ENCODE measurements at regions not wholly inside any gene's neighbourhood (a gene's known extent, or its start where the extent isn't known, plus 50 kb on each side); places are given as distances from the start of the nearest gene placed in this dataset.

GRCh38 chr20:40319741-40320516 lies 369.1 kb downstream of the MAFB start:
- Histone ChIP-seq H3K4me1 (ENCODE audit: insufficient read depth, low read length) (peaks cover 16% of the 10 kb centered on the region), H3K4me3 (ENCODE audit: low read length) (no peak overlapping the region), H3K27me3 (ENCODE audit: insufficient read depth, low read length) (no peaks in the 10 kb centered on the region), H3K27ac (ENCODE audit: low read depth, low read length) (no peak overlapping the region), H3K9ac (ENCODE audit: low read depth, low read length) (no peak overlapping the region), H3K36me3 (ENCODE audit: insufficient read depth, low read length) (no peaks in the 10 kb centered on the region), H3K9me3 (ENCODE audit: insufficient read depth, low read depth, low read length) (no peaks in the 10 kb centered on the region)
- WGBS = 93% methylated on average over 11 of the region's 15 CpGs

GRCh38 chr20:40319056-40319455 lies 370.0 kb downstream of the MAFB start:
- Histone ChIP-seq H3K27ac (ENCODE audit: low read depth, low read length) (no peak overlapping the region), H3K36me3 (ENCODE audit: insufficient read depth, low read length) (no peaks in the 10 kb centered on the region), H3K4me1 (ENCODE audit: insufficient read depth, low read length) (peaks cover 16% of the 10 kb centered on the region), H3K9ac (ENCODE audit: low read depth, low read length) (no peak overlapping the region), H3K9me3 (ENCODE audit: insufficient read depth, low read depth, low read length) (no peaks in the 10 kb centered on the region), H3K4me3 (ENCODE audit: low read length) (no peak overlapping the region), H3K27me3 (ENCODE audit: insufficient read depth, low read length) (no peaks in the 10 kb centered on the region)
- 98% methylated on average over 3 of the region's 3 CpGs for WGBS

GRCh38 chr20:40317156-40317790 lies 371.8 kb downstream of the MAFB start:
- no peak overlapping the region for H3K27ac ChIP-seq (ENCODE audit: low read depth, low read length)
- 83% methylated on average over 4 of the region's 5 CpGs for WGBS
- H3K9ac ChIP-seq (ENCODE audit: low read depth, low read length) = no peak overlapping the region
- H3K4me3 ChIP-seq (ENCODE audit: low read length) = no peak overlapping the region
- no peaks in the 10 kb centered on the region for H3K9me3 ChIP-seq (ENCODE audit: insufficient read depth, low read depth, low read length)
- peaks cover 6% of the 10 kb centered on the region; the same call in 1 of the 2 replicates for H3K4me1 ChIP-seq (ENCODE audit: insufficient read depth, low read length)
- H3K27me3 ChIP-seq (ENCODE audit: insufficient read depth, low read length) = no peaks in the 10 kb centered on the region
- H3K36me3 ChIP-seq (ENCODE audit: insufficient read depth, low read length) = no peaks in the 10 kb centered on the region

GRCh38 chr20:40314278-40314677 lies 374.8 kb downstream of the MAFB start:
- H3K36me3 ChIP-seq (ENCODE audit: insufficient read depth, low read length) = no peaks in the 10 kb centered on the region
- 94% methylated on average over 1 of the region's 1 CpG for WGBS
- H3K4me3 ChIP-seq (ENCODE audit: low read length) = no peak overlapping the region
- no peaks in the 10 kb centered on the region for H3K27me3 ChIP-seq (ENCODE audit: insufficient read depth, low read length)
- no peak overlapping the region for H3K9ac ChIP-seq (ENCODE audit: low read depth, low read length)
- no peaks in the 10 kb centered on the region for H3K9me3 ChIP-seq (ENCODE audit: insufficient read depth, low read depth, low read length)
- H3K4me1 ChIP-seq (ENCODE audit: insufficient read depth, low read length) = peaks cover 8% of the 10 kb centered on the region; the same call in 1 of the 2 replicates
- H3K27ac ChIP-seq (ENCODE audit: low read depth, low read length) = no peak overlapping the region

GRCh38 chr20:40313730-40314129 lies 375.3 kb downstream of the MAFB start:
- Histone ChIP-seq H3K9me3 (ENCODE audit: insufficient read depth, low read depth, low read length) (no peaks in the 10 kb centered on the region), H3K27ac (ENCODE audit: low read depth, low read length) (no peak overlapping the region), H3K4me1 (ENCODE audit: insufficient read depth, low read length) (peaks cover 8% of the 10 kb centered on the region; the same call in 1 of the 2 replicates), H3K9ac (ENCODE audit: low read depth, low read length) (no peak overlapping the region), H3K27me3 (ENCODE audit: insufficient read depth, low read length) (no peaks in the 10 kb centered on the region), H3K4me3 (ENCODE audit: low read length) (no peak overlapping the region), H3K36me3 (ENCODE audit: insufficient read depth, low read length) (no peaks in the 10 kb centered on the region)
- WGBS = 90% methylated on average over 2 of the region's 2 CpGs

- Histone ChIP-seq H3K9me3 (ENCODE audit: insufficient read depth, low read depth, low read length) (no peaks in the 10 kb centered on the region), H3K27me3 (ENCODE audit: insufficient read depth, low read length) (no peaks in the 10 kb centered on the region), H3K9ac (ENCODE audit: low read depth, low read length) (no peak overlapping the region), H3K4me1 (ENCODE audit: insufficient read depth, low read length) (0 out of 2 replicates have a peak, but pooled peaks cover 2% of the 10 kb centered on the region), H3K27ac (ENCODE audit: low read depth, low read length) (no peak overlapping the region), H3K36me3 (ENCODE audit: insufficient read depth, low read length) (no peaks in the 10 kb centered on the region), H3K4me3 (ENCODE audit: low read length) (no peak overlapping the region)
- 97% methylated on average over 6 of the region's 6 CpGs for WGBS
These were observed 379.3 kb downstream of the MAFB start for GRCh38 chr20:40309731-40310130.

GRCh38 chr20:40307997-40308396 lies 381.0 kb downstream of the MAFB start:
- 86% methylated on average over 7 of the region's 7 CpGs for WGBS
- H3K9me3 ChIP-seq (ENCODE audit: insufficient read depth, low read depth, low read length) = no peaks in the 10 kb centered on the region
- H3K9ac ChIP-seq (ENCODE audit: low read depth, low read length) = no peak overlapping the region
- no peak overlapping the region for H3K4me3 ChIP-seq (ENCODE audit: low read length)
- no peaks in the 10 kb centered on the region for H3K27me3 ChIP-seq (ENCODE audit: insufficient read depth, low read length)
- H3K36me3 ChIP-seq (ENCODE audit: insufficient read depth, low read length) = no peaks in the 10 kb centered on the region
- H3K4me1 ChIP-seq (ENCODE audit: insufficient read depth, low read length) = 0 out of 2 replicates have a peak, but pooled peaks cover 2% of the 10 kb centered on the region
- H3K27ac ChIP-seq (ENCODE audit: low read depth, low read length) = no peak overlapping the region

- H3K4me3 ChIP-seq (ENCODE audit: low read length) = no peak overlapping the region
- H3K9me3 ChIP-seq (ENCODE audit: insufficient read depth, low read depth, low read length) = no peaks in the 10 kb centered on the region
- H3K27me3 ChIP-seq (ENCODE audit: insufficient read depth, low read length) = no peaks in the 10 kb centered on the region
- H3K36me3 ChIP-seq (ENCODE audit: insufficient read depth, low read length) = no peaks in the 10 kb centered on the region
- H3K27ac ChIP-seq (ENCODE audit: low read depth, low read length) = no peak overlapping the region
- WGBS = 83% methylated on average over 3 of the region's 3 CpGs
- no peak overlapping the region for H3K9ac ChIP-seq (ENCODE audit: low read depth, low read length)
- H3K4me1 ChIP-seq (ENCODE audit: insufficient read depth, low read length) = 0 out of 2 replicates have a peak, but pooled peaks cover 2% of the 10 kb centered on the region
These were observed 381.8 kb downstream of the MAFB start for GRCh38 chr20:40307268-40307667.

GRCh38 chr20:40305303-40305702 lies 383.7 kb downstream of the MAFB start:
- 0 out of 2 replicates have a peak, but pooled peaks cover 2% of the 10 kb centered on the region for H3K4me1 ChIP-seq (ENCODE audit: insufficient read depth, low read length)
- no peaks in the 10 kb centered on the region for H3K36me3 ChIP-seq (ENCODE audit: insufficient read depth, low read length)
- no peak overlapping the region for H3K9ac ChIP-seq (ENCODE audit: low read depth, low read length)
- no peaks in the 10 kb centered on the region for H3K27me3 ChIP-seq (ENCODE audit: insufficient read depth, low read length)
- no peak overlapping the region for H3K4me3 ChIP-seq (ENCODE audit: low read length)
- no peaks in the 10 kb centered on the region for H3K9me3 ChIP-seq (ENCODE audit: insufficient read depth, low read depth, low read length)
- WGBS = 82% methylated on average over 2 of the region's 2 CpGs
- H3K27ac ChIP-seq (ENCODE audit: low read depth, low read length) = no peak overlapping the region

GRCh38 chr20:40304119-40304613 lies 384.9 kb downstream of the MAFB start:
- no peaks in the 10 kb centered on the region for H3K9me3 ChIP-seq (ENCODE audit: insufficient read depth, low read depth, low read length)
- no peak overlapping the region for H3K9ac ChIP-seq (ENCODE audit: low read depth, low read length)
- H3K27me3 ChIP-seq (ENCODE audit: insufficient read depth, low read length) = no peaks in the 10 kb centered on the region
- 39% methylated on average over 5 of the region's 5 CpGs for WGBS
- no peak overlapping the region for H3K27ac ChIP-seq (ENCODE audit: low read depth, low read length)
- no peaks in the 10 kb centered on the region for H3K36me3 ChIP-seq (ENCODE audit: insufficient read depth, low read length)
- no peaks in the 10 kb centered on the region for H3K4me1 ChIP-seq (ENCODE audit: insufficient read depth, low read length)
- no peak overlapping the region for H3K4me3 ChIP-seq (ENCODE audit: low read length)

- Histone ChIP-seq H3K36me3 (ENCODE audit: insufficient read depth, low read length) (no peaks in the 10 kb centered on the region), H3K9ac (ENCODE audit: low read depth, low read length) (no peak overlapping the region), H3K27me3 (ENCODE audit: insufficient read depth, low read length) (no peaks in the 10 kb centered on the region), H3K9me3 (ENCODE audit: insufficient read depth, low read depth, low read length) (peaks cover 12% of the 10 kb centered on the region), H3K27ac (ENCODE audit: low read depth, low read length) (no peak overlapping the region), H3K4me3 (ENCODE audit: low read length) (no peak overlapping the region), H3K4me1 (ENCODE audit: insufficient read depth, low read length) (no peaks in the 10 kb centered on the region)
- 89% methylated on average over 1 of the region's 1 CpG for WGBS
These were observed 394.3 kb downstream of the MAFB start for GRCh38 chr20:40294747-40295146.
